ENCODE measurements at regions not wholly inside any gene's neighbourhood (a gene's known extent, or its start where the extent isn't known, plus 50 kb on each side); places are given as distances from the start of the nearest gene placed in this dataset.
"Not testable (repeated sequence)": the region's sequence is repeated elsewhere in the genome, so short reads cannot be mapped to it uniquely, and the experiment has no call there.

DNA sequence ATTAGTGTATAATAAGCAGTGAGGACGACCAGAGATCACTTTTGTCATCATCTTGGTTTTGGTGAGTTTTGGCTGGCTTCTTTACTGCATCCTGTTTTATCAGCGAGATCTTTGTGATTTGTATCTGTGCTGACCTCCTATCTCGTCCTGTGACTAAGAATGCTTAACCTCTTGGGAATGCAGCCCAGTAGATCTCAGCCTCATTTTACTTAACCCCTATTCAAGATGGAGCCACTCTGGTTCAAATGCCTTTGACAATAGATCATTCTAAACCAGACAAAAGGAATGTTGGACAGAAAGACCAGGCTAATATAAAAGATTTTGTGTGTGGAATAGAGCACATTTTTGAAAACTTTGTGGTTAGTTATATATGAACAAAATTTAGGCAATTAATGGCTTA, 618.5 kb upstream of the BCHE start:
- no peak for DNase-seq (ENCODE audit: low read depth, low spot score)

- no peak for DNase-seq (ENCODE audit: low read depth, low spot score)
Measured at GRCh38 chr3:166453478-166453877, 616.3 kb upstream of the BCHE start.

DNA sequence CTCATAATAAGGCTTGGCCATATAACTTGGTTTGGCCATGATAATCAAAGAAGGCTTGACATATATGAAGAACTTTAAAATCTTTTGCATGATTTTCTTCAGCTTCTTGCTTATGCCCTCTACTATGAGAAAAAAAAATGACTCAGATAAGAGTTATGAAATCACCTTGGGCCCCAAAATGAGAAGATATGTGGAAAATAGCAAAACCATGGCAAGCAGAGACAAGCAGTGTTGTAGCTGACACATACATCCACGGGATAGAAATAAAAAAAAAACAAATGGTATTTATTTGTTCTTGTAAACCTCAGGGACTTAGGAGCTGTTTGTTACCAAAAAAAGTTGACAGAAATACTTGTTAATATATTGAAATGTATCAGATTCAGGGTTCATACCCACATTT, 614.8 kb upstream of the BCHE start:
- no peak for DNase-seq (ENCODE audit: low read depth, low spot score)

GRCh38 chr3:166447513-166447912, 610.3 kb upstream of the BCHE start:
- no peak for DNase-seq (ENCODE audit: low read depth, low spot score)

DNA sequence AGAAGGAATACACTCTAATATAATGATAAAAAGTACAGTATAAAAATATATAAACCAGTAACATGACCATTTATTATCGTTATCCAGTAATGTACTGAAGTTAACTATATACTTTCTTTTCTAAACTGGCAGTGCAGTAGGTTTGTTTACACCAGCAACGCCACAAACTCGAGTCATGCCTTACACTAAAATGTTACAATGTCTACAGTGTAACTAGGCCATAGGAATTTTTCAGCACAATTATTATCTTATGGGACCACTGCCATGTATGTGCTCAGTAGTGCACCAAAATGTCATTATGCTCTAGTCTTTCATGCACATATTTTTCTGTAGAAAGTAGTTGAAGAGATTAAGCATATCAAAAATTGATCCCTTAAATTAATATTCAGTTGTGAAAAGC, 609.8 kb upstream of the BCHE start:
- DNase-seq (ENCODE audit: low read depth, low spot score) = no peak

DNA sequence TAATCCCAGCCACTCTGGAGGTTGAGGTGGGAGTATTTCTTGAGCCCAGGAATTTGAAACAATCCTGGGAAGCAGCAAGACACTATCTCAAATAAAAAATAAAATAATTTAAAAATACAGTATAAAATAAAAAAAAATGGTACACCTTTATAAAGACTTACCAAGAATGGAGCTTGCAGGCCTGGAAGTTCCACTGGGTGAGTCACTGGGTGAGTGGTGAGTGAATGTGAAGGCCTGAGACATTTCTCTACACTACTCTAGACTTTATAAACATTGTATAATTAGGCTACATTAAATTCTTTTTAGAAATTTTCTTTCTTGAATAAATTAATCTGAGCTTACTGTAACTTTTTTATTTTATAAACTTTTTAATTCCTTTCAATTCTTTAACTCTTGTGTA, 609.1 kb upstream of the BCHE start:
- DNase-seq (ENCODE audit: low read depth, low spot score) = no peak

DNA sequence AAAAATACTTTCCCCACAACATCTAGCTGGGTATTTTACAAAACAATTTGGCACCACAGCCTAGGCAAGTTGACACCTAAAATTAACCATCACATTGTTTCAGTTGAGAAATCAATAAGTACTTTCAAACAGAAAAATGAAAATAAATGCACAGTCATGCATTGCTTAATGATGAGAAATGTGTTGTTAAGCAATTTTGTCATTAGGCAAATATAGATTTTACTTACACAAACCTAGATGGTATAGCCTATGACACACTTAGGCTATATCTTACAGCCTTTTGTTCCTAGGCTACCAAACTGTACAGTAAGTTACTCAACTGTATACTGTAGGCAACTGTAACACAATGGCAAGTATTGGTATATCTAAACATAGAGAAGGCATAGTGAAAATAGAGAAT, 608.6 kb upstream of the BCHE start:
- DNase-seq (ENCODE audit: low read depth, low spot score) = no peak

- DNase-seq (ENCODE audit: low read depth, low spot score) = no peak
Measured at GRCh38 chr3:166444756-166445155, 607.5 kb upstream of the BCHE start.

DNA sequence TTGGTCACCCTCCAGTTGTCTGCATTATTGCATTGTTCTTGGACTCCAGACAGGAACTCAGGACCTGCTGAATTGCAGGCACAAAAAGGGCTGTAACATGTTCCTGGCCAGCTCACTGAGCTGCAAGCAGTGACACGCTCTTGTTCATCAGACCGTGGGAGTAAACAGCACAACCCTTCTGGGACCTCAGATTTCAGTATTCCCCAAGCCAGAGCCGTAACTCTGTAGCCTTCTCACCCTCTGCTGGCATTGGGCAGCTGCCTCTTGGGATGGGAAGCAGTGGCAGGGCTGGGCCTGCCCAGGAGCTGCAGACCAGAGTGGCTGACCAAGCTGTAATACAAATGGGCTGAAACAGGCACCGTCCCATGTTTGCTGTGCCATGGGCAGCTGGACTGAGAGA, 607.1 kb upstream of the BCHE start:
- no peak for DNase-seq (ENCODE audit: low read depth, low spot score)

GRCh38 chr3:166435469-166436057, 598.3 kb upstream of the BCHE start:
- no peak for DNase-seq (ENCODE audit: low read depth, low spot score)

DNA sequence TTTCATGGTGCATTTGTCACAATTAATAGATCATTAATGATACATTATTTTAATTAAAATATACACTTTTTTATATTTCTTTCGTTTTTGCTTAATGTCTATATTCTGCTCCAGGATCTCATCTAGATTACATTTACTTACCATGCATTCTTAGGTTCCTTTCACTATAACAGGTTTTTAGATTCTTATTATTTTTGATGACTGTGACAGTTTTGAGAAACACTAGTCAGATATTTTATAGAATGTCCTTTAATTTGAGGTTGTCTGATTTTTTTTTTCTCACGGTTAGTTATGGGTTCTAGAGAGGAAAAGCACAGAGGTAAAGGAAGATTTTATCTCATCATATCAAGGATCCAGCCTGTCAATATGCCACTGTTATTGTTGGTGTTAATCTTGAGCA, 595.8 kb upstream of the BCHE start:
- no peak for DNase-seq (ENCODE audit: low read depth, low spot score)

DNA sequence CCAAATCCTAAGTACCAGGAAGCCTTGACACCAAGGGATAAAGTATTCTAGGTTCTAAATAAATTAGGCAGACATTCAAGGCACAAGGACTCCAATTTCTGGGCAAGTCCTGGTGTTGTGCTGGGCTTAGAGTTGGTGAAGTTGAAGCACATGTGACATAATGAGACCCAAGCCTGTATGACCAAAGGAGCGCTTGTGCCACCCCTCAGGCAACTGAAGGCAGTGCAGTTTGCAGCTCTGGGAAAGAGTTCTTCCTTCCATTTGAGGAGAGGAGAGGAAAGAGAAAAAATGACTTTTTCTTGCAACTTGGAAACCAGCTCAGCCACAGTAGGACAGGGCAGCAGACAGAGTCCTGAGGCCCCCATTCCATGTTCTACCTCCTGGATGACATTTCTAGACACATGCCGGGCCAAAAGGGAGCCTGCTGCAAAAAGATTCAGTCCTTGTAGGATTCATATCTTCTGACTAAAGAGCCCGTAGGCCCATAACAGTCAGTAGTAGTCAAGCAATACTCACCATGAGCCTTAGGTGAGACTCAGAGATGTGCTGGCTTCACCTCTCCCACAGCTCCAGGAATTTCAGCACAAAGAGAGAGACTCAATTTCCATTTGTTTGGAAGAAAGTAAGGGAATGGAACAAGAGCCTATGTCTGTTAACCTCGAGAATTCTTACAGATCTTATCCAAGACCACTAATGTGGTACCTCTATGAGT, 588.8 kb upstream of the BCHE start:
- peak; percentile 13 for DNase-seq (ENCODE audit: low read depth, low spot score)

DNA sequence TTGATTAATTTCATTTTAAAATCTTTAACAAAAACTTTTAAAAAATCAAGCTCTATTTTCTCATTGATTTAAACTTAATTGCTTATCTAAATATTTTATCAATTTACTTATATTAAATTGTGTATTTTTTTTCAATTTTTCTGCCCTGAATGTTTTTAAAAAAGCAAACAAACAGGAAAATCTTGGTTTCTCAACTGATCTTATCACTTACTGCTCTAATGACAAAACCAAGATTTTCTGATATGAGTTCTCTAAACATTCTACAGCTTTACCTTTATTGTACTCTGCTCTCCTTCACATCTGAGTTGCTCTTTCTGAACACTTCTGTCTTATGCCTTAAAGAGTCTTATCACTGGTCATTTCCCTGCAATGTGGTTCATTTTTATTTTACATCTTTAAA, 587.8 kb upstream of the BCHE start:
- DNase-seq (ENCODE audit: low read depth, low spot score) = no peak

GRCh38 chr3:166423824-166424513, 586.7 kb upstream of the BCHE start:
- not testable (repeated sequence) for DNase-seq (ENCODE audit: low read depth, low spot score)

- DNase-seq (ENCODE audit: low read depth, low spot score) = no peak
Measured at GRCh38 chr3:166422556-166422955, 585.3 kb upstream of the BCHE start.

- no peak for DNase-seq (ENCODE audit: low read depth, low spot score)
Measured at GRCh38 chr3:166420071-166420470, 582.8 kb upstream of the BCHE start.

- DNase-seq (ENCODE audit: low read depth, low spot score) = no peak
Measured at GRCh38 chr3:166405896-166406295, 568.7 kb upstream of the BCHE start.

DNA sequence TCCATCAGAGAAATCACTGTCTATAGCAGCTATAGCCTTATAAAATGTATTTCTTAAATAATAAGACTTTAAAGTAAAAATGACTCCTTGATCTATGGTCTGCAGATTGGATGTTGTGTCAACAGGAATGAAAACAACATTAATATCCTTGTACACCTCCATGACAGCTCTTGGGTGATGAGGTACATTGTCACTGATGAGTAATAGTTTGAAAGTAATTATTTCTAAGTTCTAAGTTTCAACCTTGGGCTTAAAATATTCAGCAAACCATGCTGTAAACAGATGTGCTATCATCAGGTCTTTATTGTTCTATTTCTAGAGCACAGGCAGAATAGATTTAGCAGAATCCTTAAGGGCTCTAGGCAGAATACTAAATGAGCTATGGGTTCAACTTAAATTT, 568.2 kb upstream of the BCHE start:
- DNase-seq (ENCODE audit: low read depth, low spot score) = no peak

DNA sequence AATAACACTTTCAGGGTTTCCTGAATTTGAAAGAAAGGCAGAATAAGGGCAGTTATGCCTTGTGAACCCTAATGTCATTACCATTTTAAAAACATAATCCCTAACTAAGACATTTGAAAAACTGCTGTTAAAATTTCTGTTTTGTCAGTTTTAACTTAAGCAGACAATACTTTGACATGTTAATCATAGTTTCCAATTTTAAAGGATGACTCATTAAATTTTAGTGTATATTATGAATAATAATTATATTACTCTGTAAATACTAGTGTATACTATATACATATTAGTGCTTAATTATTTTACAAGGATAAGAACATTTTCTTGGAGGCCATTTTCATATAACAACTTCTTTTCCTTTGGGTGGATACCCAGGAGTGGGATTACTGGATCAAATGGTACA, 553.1 kb upstream of the BCHE start:
- no peak for DNase-seq (ENCODE audit: low read depth, low spot score)

- no peak for DNase-seq (ENCODE audit: low read depth, low spot score)
Measured at GRCh38 chr3:166388321-166388720, 551.1 kb upstream of the BCHE start.

GRCh38 chr3:166372571-166373106, 535.4 kb upstream of the BCHE start:
- DNase-seq (ENCODE audit: low read depth, low spot score) = no peak

DNA sequence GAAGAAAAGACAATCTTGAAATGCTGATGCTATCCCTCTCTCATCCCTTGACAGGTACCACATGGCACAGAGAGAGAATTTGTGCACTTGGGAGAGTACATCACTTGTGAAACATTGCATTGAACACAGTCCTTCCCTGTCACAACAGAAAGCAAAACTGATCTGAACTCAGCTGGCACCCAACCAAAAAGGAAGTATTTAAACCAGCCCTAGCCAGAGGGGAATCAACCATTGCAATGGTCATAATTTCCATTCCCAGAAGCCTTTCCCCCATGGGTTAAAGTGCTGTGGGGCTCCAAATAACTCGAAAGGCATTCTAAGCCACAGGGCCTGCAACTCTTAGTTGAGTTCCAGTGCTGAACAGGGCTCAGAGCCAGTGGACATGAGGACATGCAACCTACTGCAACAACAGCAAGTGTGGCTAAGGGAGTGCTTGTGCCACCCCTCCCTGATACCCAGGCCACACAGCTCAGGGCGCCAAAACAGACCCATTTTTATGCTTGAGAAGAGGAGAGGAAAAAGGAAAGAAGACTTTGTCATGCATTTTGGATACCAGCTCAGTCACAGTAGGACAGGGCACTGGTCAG, 530.8 kb upstream of the BCHE start:
- DNase-seq (ENCODE audit: low read depth, low spot score) = no peak

GRCh38 chr3:166362698-166363097, 525.5 kb upstream of the BCHE start:
- DNase-seq (ENCODE audit: low read depth, low spot score) = no peak

Measured in ELF-1 (cell line).